WTC11 (cell line): ENCODE measurements at regions not wholly inside any gene's neighbourhood (a gene's known extent, or its start where the extent isn't known, plus 50 kb on each side); places are given as distances from the start of the nearest gene placed in this dataset.

Experiments
- ATAC-seq: fragments of 200-7000 bp; cut with Tn5 transposase; 2 replicates; pipeline ENCODE4 v1.10.0; 2021; ENCODE audit warnings: mild to moderate bottlenecking, moderate library complexity
- CTCF ChIA-PET: fragments of 300-600 bp; sonication (Branson Sonifier 250); formaldehyde crosslinking; loops from one replicate; lab custom pipeline; 2021; ENCODE audit warnings: antibody characterized with exemption; lab: Charles Lee
- POLR2A ChIA-PET: fragments of 350-600 bp; sonication (Branson Sonifier 250); formaldehyde crosslinking; loops from one replicate; lab custom pipeline; 2021; ENCODE audit warnings: antibody characterized with exemption; lab: Charles Lee
- DNase-seq: peaks from one replicate; pipeline ENCODE4 v3.0.0; 2021; ENCODE audit warnings: low spot score
- H3K27ac Mint-ChIP-seq: 2 replicates; pipeline ENCODE4 v1.8.0; 2021; ENCODE audit warnings: mixed read lengths
- H3K27me3 Mint-ChIP-seq: 2 replicates; pipeline ENCODE4 v1.8.0; 2021; ENCODE audit warnings: low read depth, mild to moderate bottlenecking, moderate library complexity, mixed read lengths
- H3K36me3 Mint-ChIP-seq: 2 replicates; pipeline ENCODE4 v1.8.0; 2021; ENCODE audit warnings: mixed read lengths
- H3K4me1 Mint-ChIP-seq: 2 replicates; pipeline ENCODE4 v1.8.0; 2022; ENCODE audit warnings: mixed read lengths
- H3K4me3 Mint-ChIP-seq: 2 replicates; pipeline ENCODE4 v1.8.0; 2021; ENCODE audit warnings: mild to moderate bottlenecking, moderate library complexity, mixed read lengths
- H3K9me3 Mint-ChIP-seq: 2 replicates; pipeline ENCODE4 v1.8.0; 2021; ENCODE audit warnings: mixed read lengths
- FOXP1 ChIP-seq: sonication (generic); formaldehyde crosslinking; IDR thresholded peaks from 2 replicates; pipeline ENCODE4 v1.8.0; 2022; ENCODE audit warnings: missing genetic modification reagents, mild to moderate bottlenecking, moderate library complexity, borderline replicate concordance
- JAZF1 ChIP-seq: fragments of 250-450 bp; sonication (Bioruptor Pico); IDR thresholded peaks from 2 replicates; pipeline ENCODE4 v1.9.0; 2021; ENCODE audit warnings: moderate library complexity, mild to moderate bottlenecking, inconsistent platforms
- KAT7 ChIP-seq: sonication (generic); formaldehyde crosslinking; IDR thresholded peaks from 2 replicates; pipeline ENCODE4 v1.8.1; 2023; ENCODE audit warnings: missing genetic modification reagents, mild to moderate bottlenecking, borderline replicate concordance
- MYBL2 ChIP-seq: sonication (generic); formaldehyde crosslinking; IDR thresholded peaks from 2 replicates; pipeline ENCODE4 v1.8.1; 2023; ENCODE audit warnings: mild to moderate bottlenecking, moderate library complexity, missing genetic modification reagents
- NFE2L1 ChIP-seq: sonication (generic); formaldehyde crosslinking; IDR thresholded peaks from 2 replicates; pipeline ENCODE4 v1.8.1; 2023; ENCODE audit warnings: missing genetic modification reagents
- NR2C2 ChIP-seq: sonication (generic); formaldehyde crosslinking; IDR thresholded peaks from 2 replicates; pipeline ENCODE4 v1.8.0; 2022; ENCODE audit warnings: mild to moderate bottlenecking, missing genetic modification reagents
- SMAD3 ChIP-seq: sonication (generic); formaldehyde crosslinking; IDR thresholded peaks from 2 replicates; pipeline ENCODE4 v1.8.0; 2022; ENCODE audit warnings: missing genetic modification reagents, mild to moderate bottlenecking, borderline replicate concordance
- TP53 ChIP-seq: sonication (generic); formaldehyde crosslinking; IDR thresholded peaks from 2 replicates; pipeline ENCODE4 v1.8.1; 2023; ENCODE audit warnings: mild to moderate bottlenecking, missing genetic modification reagents
- ZBTB21 ChIP-seq: sonication (generic); formaldehyde crosslinking; IDR thresholded peaks from 2 replicates; pipeline ENCODE4 v1.8.1; 2023; ENCODE audit warnings: mild to moderate bottlenecking, missing genetic modification reagents, borderline replicate concordance
- TF ChIP-seq, protein P1 (sequence below): sonication (generic); formaldehyde crosslinking; IDR thresholded peaks from 2 replicates; pipeline ENCODE4 v1.8.0; 2022; ENCODE audit warnings: mild to moderate bottlenecking, missing genetic modification reagents
- TF ChIP-seq, protein P2 (sequence below): sonication (generic); formaldehyde crosslinking; conservative IDR thresholded peaks from 2 replicates; pipeline ENCODE4 v1.8.1; 2022; ENCODE audit warnings: mild to moderate bottlenecking, missing genetic modification reagents
- TF ChIP-seq, protein P3 (sequence below): sonication (generic); formaldehyde crosslinking; IDR thresholded peaks from 2 replicates; pipeline ENCODE4 v1.8.1; 2023; ENCODE audit warnings: mild to moderate bottlenecking, moderate library complexity, missing genetic modification reagents
- TF ChIP-seq, protein P4 (sequence below): sonication (generic); formaldehyde crosslinking; IDR thresholded peaks from 2 replicates; pipeline ENCODE4 v1.8.0; 2023; ENCODE audit warnings: mild to moderate bottlenecking, missing genetic modification reagents
- TF ChIP-seq, protein P5 (sequence below): sonication (generic); formaldehyde crosslinking; IDR thresholded peaks from 2 replicates; pipeline ENCODE4 v1.8.1; 2022; ENCODE audit warnings: missing genetic modification reagents, borderline replicate concordance
- TF ChIP-seq, protein P6 (sequence below): fragments of 250-450 bp; sonication (Bioruptor Pico); IDR thresholded peaks from 2 replicates; pipeline ENCODE4 v1.9.0; 2021; ENCODE audit warnings: mild to moderate bottlenecking
- TF ChIP-seq, protein P7 (sequence below): sonication (generic); formaldehyde crosslinking; IDR thresholded peaks from 2 replicates; pipeline ENCODE4 v1.8.1; 2023; ENCODE audit warnings: mild to moderate bottlenecking, missing genetic modification reagents, moderate library complexity
- TF ChIP-seq, protein P8 (sequence below): fragments of 250-450 bp; sonication (Bioruptor Pico); conservative IDR thresholded peaks from 2 replicates; pipeline ENCODE4 v1.9.0; 2021; ENCODE audit warnings: mild to moderate bottlenecking

DNA sequence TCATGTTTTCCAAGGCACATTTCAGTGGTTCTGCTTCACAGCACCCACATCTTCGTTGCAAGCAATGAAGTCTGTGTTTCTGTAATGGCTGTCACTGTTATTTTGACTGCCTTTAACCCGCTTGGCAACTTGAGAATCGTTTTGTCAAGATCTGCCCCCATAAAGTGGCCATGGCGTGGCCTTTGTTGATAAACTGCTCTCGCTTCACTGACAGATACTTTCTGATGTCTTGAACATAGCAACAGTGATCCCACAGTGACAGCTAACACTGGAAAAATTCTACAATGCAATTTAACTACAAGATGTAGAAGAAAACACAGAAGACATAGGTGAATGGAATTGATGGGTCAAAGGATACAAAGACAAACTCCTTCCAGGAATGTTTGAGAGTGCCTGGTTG, 184.2 kb downstream of the KLHL28 start:
- Mint-ChIP-seq H3K36me3 (no peaks in the 10 kb centered on the region), H3K9me3 (peaks cover 4% of the 10 kb centered on the region; the same call in 1 of the 2 replicates)
- no peak for DNase-seq
- CTCF ChIA-PET: no interaction called here
- TF ChIP-seq ZBTB21 (CRISPR knock-in tag) (no peak), TP53 (no peak), NFE2L1 (CRISPR knock-in tag) (no peak), NR2C2 (no peak), FOXP1 (CRISPR knock-in tag) (no peak)
- TF ChIP-seq, protein P1, sequence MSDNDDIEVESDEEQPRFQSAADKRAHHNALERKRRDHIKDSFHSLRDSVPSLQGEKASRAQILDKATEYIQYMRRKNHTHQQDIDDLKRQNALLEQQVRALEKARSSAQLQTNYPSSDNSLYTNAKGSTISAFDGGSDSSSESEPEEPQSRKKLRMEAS: no peak
- TF ChIP-seq, protein P2, sequence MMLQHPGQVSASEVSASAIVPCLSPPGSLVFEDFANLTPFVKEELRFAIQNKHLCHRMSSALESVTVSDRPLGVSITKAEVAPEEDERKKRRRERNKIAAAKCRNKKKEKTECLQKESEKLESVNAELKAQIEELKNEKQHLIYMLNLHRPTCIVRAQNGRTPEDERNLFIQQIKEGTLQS (CRISPR knock-in tag): no peak
- TF ChIP-seq, protein P3, sequence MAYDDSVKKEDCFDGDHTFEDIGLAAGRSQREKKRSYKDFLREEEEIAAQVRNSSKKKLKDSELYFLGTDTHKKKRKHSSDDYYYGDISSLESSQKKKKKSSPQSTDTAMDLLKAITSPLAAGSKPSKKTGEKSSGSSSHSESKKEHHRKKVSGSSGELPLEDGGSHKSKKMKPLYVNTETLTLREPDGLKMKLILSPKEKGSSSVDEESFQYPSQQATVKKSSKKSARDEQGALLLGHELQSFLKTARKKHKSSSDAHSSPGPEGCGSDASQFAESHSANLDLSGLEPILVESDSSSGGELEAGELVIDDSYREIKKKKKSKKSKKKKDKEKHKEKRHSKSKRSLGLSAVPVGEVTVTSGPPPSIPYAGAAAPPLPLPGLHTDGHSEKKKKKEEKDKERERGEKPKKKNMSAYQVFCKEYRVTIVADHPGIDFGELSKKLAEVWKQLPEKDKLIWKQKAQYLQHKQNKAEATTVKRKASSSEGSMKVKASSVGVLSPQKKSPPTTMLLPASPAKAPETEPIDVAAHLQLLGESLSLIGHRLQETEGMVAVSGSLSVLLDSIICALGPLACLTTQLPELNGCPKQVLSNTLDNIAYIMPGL (CRISPR knock-in tag): no peak
- TF ChIP-seq, protein P4, sequence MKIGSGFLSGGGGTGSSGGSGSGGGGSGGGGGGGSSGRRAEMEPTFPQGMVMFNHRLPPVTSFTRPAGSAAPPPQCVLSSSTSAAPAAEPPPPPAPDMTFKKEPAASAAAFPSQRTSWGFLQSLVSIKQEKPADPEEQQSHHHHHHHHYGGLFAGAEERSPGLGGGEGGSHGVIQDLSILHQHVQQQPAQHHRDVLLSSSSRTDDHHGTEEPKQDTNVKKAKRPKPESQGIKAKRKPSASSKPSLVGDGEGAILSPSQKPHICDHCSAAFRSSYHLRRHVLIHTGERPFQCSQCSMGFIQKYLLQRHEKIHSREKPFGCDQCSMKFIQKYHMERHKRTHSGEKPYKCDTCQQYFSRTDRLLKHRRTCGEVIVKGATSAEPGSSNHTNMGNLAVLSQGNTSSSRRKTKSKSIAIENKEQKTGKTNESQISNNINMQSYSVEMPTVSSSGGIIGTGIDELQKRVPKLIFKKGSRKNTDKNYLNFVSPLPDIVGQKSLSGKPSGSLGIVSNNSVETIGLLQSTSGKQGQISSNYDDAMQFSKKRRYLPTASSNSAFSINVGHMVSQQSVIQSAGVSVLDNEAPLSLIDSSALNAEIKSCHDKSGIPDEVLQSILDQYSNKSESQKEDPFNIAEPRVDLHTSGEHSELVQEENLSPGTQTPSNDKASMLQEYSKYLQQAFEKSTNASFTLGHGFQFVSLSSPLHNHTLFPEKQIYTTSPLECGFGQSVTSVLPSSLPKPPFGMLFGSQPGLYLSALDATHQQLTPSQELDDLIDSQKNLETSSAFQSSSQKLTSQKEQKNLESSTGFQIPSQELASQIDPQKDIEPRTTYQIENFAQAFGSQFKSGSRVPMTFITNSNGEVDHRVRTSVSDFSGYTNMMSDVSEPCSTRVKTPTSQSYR: no peak
- TF ChIP-seq, protein P5, sequence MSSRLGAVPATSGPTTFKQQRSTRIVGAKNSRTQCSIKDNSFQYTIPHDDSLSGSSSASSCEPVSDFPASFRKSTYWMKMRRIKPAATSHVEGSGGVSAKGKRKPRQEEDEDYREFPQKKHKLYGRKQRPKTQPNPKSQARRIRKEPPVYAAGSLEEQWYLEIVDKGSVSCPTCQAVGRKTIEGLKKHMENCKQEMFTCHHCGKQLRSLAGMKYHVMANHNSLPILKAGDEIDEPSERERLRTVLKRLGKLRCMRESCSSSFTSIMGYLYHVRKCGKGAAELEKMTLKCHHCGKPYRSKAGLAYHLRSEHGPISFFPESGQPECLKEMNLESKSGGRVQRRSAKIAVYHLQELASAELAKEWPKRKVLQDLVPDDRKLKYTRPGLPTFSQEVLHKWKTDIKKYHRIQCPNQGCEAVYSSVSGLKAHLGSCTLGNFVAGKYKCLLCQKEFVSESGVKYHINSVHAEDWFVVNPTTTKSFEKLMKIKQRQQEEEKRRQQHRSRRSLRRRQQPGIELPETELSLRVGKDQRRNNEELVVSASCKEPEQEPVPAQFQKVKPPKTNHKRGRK (CRISPR knock-in tag): no peak
- TF ChIP-seq, protein P6, sequence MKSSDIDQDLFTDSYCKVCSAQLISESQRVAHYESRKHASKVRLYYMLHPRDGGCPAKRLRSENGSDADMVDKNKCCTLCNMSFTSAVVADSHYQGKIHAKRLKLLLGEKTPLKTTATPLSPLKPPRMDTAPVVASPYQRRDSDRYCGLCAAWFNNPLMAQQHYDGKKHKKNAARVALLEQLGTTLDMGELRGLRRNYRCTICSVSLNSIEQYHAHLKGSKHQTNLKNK (CRISPR knock-in tag): no peak
- TF ChIP-seq, protein P7, sequence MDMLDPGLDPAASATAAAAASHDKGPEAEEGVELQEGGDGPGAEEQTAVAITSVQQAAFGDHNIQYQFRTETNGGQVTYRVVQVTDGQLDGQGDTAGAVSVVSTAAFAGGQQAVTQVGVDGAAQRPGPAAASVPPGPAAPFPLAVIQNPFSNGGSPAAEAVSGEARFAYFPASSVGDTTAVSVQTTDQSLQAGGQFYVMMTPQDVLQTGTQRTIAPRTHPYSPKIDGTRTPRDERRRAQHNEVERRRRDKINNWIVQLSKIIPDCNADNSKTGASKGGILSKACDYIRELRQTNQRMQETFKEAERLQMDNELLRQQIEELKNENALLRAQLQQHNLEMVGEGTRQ (CRISPR knock-in tag): no peak
- TF ChIP-seq, all 79 proteins: peak for 0
- Mint-ChIP-seq H3K27ac (no peak overlapping the region), H3K4me3 (no peak overlapping the region), H3K27me3 (no peaks in the 10 kb centered on the region), H3K4me1 (no peaks in the 10 kb centered on the region)
- ATAC-seq: no peak
- POLR2A ChIA-PET: no interaction called here

DNA sequence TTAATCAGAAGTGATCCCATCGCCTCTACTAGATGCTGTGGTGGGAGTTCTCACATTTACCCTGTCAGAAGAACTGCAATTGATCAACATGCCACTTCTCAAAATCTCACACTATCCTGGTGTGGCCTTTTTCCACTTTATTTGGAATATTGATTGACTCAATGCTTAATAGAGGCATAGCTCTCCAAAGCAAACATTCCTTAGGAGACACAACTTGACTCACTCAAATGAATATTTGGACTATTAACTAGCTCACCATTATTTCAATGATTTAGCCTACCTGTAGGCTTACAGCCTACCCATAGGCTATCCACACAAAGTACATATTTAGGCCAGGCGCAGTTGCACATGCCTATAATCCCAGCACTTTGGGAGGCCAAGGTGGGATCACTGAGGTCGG, 186.5 kb downstream of the KLHL28 start:
- ChIA-PET POLR2A (no interaction called here), CTCF (no interaction called here)
- Mint-ChIP-seq H3K27me3 (no peaks in the 10 kb centered on the region), H3K4me1 (no peaks in the 10 kb centered on the region), H3K27ac (no peak overlapping the region), H3K36me3 (no peaks in the 10 kb centered on the region), H3K4me3 (no peak overlapping the region), H3K9me3 (peaks cover 5% of the 10 kb centered on the region; the same call in 1 of the 2 replicates)
- no peak for ATAC-seq
- TF ChIP-seq, protein P8, sequence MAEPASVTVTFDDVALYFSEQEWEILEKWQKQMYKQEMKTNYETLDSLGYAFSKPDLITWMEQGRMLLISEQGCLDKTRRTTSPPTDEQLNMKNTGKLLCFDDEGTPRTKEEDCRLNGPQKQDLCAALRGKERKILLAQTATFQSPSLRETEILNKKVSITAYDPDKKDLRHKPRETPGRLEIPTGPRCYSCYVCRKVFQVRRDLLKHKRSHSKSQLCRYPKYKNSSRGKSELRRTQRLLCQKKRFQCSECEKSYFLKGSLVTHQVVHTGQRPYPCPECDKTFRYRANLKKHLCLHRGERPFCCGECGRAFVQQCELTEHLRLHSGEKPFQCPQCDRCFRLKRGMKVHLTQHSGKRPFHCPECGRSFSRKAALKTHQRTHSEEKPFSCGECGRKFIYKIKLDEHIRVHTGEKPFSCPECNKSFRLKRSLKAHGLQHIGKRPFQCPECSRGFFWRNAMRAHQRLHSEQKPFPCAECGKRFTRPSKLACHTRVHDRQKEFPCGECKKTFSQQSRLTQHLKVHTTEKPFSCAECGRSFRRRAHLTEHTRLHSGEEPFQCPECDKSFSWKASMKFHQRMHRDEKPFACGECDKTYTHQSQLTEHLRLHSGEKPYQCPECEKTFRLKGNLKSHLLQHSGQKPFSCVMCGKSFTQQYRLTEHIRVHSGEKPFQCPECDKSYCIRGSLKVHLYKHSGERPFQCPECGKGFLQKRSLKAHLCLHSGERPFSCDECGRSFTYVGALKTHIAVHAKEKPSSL: no peak
- no peak for TF ChIP-seq SMAD3 (CRISPR knock-in tag)
- TF ChIP-seq MYBL2 (CRISPR knock-in tag): no peak
- TF ChIP-seq, protein P1: no peak
- no peak for TF ChIP-seq KAT7 (CRISPR knock-in tag)
- TF ChIP-seq, protein P4: no peak
- no peak for TF ChIP-seq JAZF1 (CRISPR knock-in tag)
- no peak for DNase-seq
